HUES48 (cell line): ENCODE measurements at regions not wholly inside any gene's neighbourhood (a gene's known extent, or its start where the extent isn't known, plus 50 kb on each side); places are given as distances from the start of the nearest gene placed in this dataset.

ENCODE experiments used
- H3K27ac ChIP-seq: one replicate; pipeline ENCODE4 v1.7.0; 2013; ENCODE audit warnings: low read depth, low read length, inconsistent platforms
- H3K27me3 ChIP-seq: 2 replicates; pipeline ENCODE4 v1.6.1; 2013; ENCODE audit warnings: mild to moderate bottlenecking, low read length; ENCODE audit not compliant: control insufficient read depth, insufficient read depth
- H3K36me3 ChIP-seq: 2 replicates; pipeline ENCODE4 v1.6.1; 2013; ENCODE audit warnings: low read length; ENCODE audit not compliant: control insufficient read depth, insufficient read depth
- H3K4me1 ChIP-seq: 2 replicates; pipeline ENCODE4 v1.6.1; 2013; ENCODE audit warnings: mild to moderate bottlenecking, low read length; ENCODE audit not compliant: control insufficient read depth, insufficient read depth
- H3K4me3 ChIP-seq: 2 replicates; pipeline ENCODE4 v1.5.1; 2013; ENCODE audit warnings: mild to moderate bottlenecking, low read depth, low read length
- H3K9ac ChIP-seq: 2 replicates; pipeline ENCODE4 v1.6.1; 2013; ENCODE audit warnings: mild to moderate bottlenecking, low read depth, low read length, moderate library complexity
- H3K9me3 ChIP-seq: 2 replicates; pipeline ENCODE4 v1.6.1; 2013; ENCODE audit warnings: low read length; ENCODE audit not compliant: control insufficient read depth, insufficient read depth

- Histone ChIP-seq H3K9me3 (no peaks in the 10 kb centered on the region), H3K36me3 (no peaks in the 10 kb centered on the region), H3K27me3 (no peaks in the 10 kb centered on the region), H3K9ac (no peak overlapping the region), H3K4me1 (peaks cover 23% of the 10 kb centered on the region), H3K27ac (no peak overlapping the region), H3K4me3 (no peak overlapping the region)
Observed at GRCh38 chr9:86548220-86548619, 194.0 kb upstream of the TUT7 start.

GRCh38 chr9:86547571-86547970 is 193.4 kb upstream of the TUT7 start:
- H3K4me1 ChIP-seq: peaks cover 26% of the 10 kb centered on the region
- H3K27ac ChIP-seq: no peak overlapping the region
- H3K9me3 ChIP-seq: no peaks in the 10 kb centered on the region
- H3K27me3 ChIP-seq: no peaks in the 10 kb centered on the region
- H3K9ac ChIP-seq: no peak overlapping the region
- no peaks in the 10 kb centered on the region for H3K36me3 ChIP-seq
- H3K4me3 ChIP-seq: no peak overlapping the region

GRCh38 chr9:86546712-86547111 is 192.5 kb upstream of the TUT7 start:
- Histone ChIP-seq H3K4me3 (no peak overlapping the region), H3K27ac (no peak overlapping the region), H3K9ac (no peak overlapping the region), H3K27me3 (no peaks in the 10 kb centered on the region), H3K4me1 (peaks cover 35% of the 10 kb centered on the region), H3K36me3 (no peaks in the 10 kb centered on the region), H3K9me3 (no peaks in the 10 kb centered on the region)

GRCh38 chr9:86545090-86545489 is 190.9 kb upstream of the TUT7 start:
- Histone ChIP-seq H3K27ac (no peak overlapping the region), H3K27me3 (no peaks in the 10 kb centered on the region)

GRCh38 chr9:86541014-86541570 is 186.9 kb upstream of the TUT7 start:
- Histone ChIP-seq H3K36me3 (no peaks in the 10 kb centered on the region), H3K9ac (no peak overlapping the region), H3K4me3 (no peak overlapping the region), H3K27ac (no peak overlapping the region), H3K4me1 (peaks cover 30% of the 10 kb centered on the region), H3K27me3 (no peaks in the 10 kb centered on the region), H3K9me3 (no peaks in the 10 kb centered on the region)

More at GRCh38 chr9:86545090-86545489, 190.9 kb upstream of the TUT7 start:
- Histone ChIP-seq H3K4me1 (peaks cover 39% of the 10 kb centered on the region), H3K9me3 (no peaks in the 10 kb centered on the region), H3K4me3 (no peak overlapping the region), H3K36me3 (no peaks in the 10 kb centered on the region), H3K9ac (no peak overlapping the region)

- H3K27ac ChIP-seq: no peak overlapping the region
- no peaks in the 10 kb centered on the region for H3K27me3 ChIP-seq
- H3K4me3 ChIP-seq: no peak overlapping the region
- 0 out of 2 replicates have a peak, but pooled peaks cover 6% of the 10 kb centered on the region for H3K4me1 ChIP-seq
- no peaks in the 10 kb centered on the region for H3K9me3 ChIP-seq
- no peaks in the 10 kb centered on the region for H3K36me3 ChIP-seq
- H3K9ac ChIP-seq: no peak overlapping the region
Observed at GRCh38 chr9:86535406-86535915, 181.3 kb upstream of the TUT7 start.

- H3K27me3 ChIP-seq: no peaks in the 10 kb centered on the region
- no peaks in the 10 kb centered on the region for H3K9me3 ChIP-seq
- H3K4me1 ChIP-seq: 0 out of 2 replicates have a peak, but pooled peaks cover 6% of the 10 kb centered on the region
- no peaks in the 10 kb centered on the region for H3K36me3 ChIP-seq
- H3K27ac ChIP-seq: no peak overlapping the region
- no peak overlapping the region for H3K9ac ChIP-seq
- no peak overlapping the region for H3K4me3 ChIP-seq
Observed at GRCh38 chr9:86534572-86535258, 180.5 kb upstream of the TUT7 start.

GRCh38 chr9:86531971-86532640 is 177.9 kb upstream of the TUT7 start:
- Histone ChIP-seq H3K36me3 (no peaks in the 10 kb centered on the region), H3K9ac (no peak overlapping the region), H3K27ac (no peak overlapping the region), H3K4me3 (no peak overlapping the region), H3K9me3 (no peaks in the 10 kb centered on the region), H3K4me1 (0 out of 2 replicates have a peak, but pooled peaks cover 6% of the 10 kb centered on the region), H3K27me3 (no peaks in the 10 kb centered on the region)

GRCh38 chr9:86531273-86531970 is 177.2 kb upstream of the TUT7 start:
- Histone ChIP-seq H3K36me3 (no peaks in the 10 kb centered on the region), H3K27ac (no peak overlapping the region), H3K4me1 (0 out of 2 replicates have a peak, but pooled peaks cover 6% of the 10 kb centered on the region), H3K4me3 (no peak overlapping the region), H3K27me3 (no peaks in the 10 kb centered on the region), H3K9me3 (no peaks in the 10 kb centered on the region), H3K9ac (no peak overlapping the region)

- no peak overlapping the region for H3K4me3 ChIP-seq
- 0 out of 2 replicates have a peak, but pooled peaks cover 6% of the 10 kb centered on the region for H3K4me1 ChIP-seq
- no peaks in the 10 kb centered on the region for H3K27me3 ChIP-seq
- H3K36me3 ChIP-seq: no peaks in the 10 kb centered on the region
- no peak overlapping the region for H3K9ac ChIP-seq
- H3K9me3 ChIP-seq: no peaks in the 10 kb centered on the region
- H3K27ac ChIP-seq: no peak overlapping the region
Observed at GRCh38 chr9:86529496-86530275, 175.5 kb upstream of the TUT7 start.
